H9 (cell line): ENCODE measurements at regions not wholly inside any gene's neighbourhood (a gene's known extent, or its start where the extent isn't known, plus 50 kb on each side); places are given as distances from the start of the nearest gene placed in this dataset.

Experiments
- DNase-seq: peaks from one replicate; pipeline ENCODE4 v3.0.0-alpha.2; 2017
- H2AFZ ChIP-seq: one replicate; pipeline ENCODE4 v1.6.1; 2013; ENCODE audit warnings: mild to moderate bottlenecking, low read length, control low read depth, moderate library complexity
- H2AK5ac ChIP-seq: 2 replicates; pipeline ENCODE4 v1.6.1; 2013; ENCODE audit warnings: low read length, control low read depth, mixed read lengths; ENCODE audit not compliant: insufficient read length
- H2BK120ac ChIP-seq: one replicate; pipeline ENCODE4 v1.6.1; 2013; ENCODE audit warnings: low read depth, mild to moderate bottlenecking, low read length, control low read depth, inconsistent platforms; ENCODE audit not compliant: poor library complexity, severe bottlenecking
- H2BK12ac ChIP-seq: 2 replicates; pipeline ENCODE4 v1.6.1; 2013; ENCODE audit warnings: low read length, control low read depth, mixed read lengths, low read depth; ENCODE audit not compliant: insufficient read length
- H2BK15ac ChIP-seq: 2 replicates; pipeline ENCODE4 v1.6.1; 2013; ENCODE audit warnings: low read depth, low read length, control low read depth
- H2BK20ac ChIP-seq: one replicate; pipeline ENCODE4 v1.6.1; 2013; ENCODE audit warnings: low read depth, mild to moderate bottlenecking, low read length, control low read depth, inconsistent platforms; ENCODE audit not compliant: poor library complexity, severe bottlenecking
- H2BK5ac ChIP-seq: 2 replicates; pipeline ENCODE4 v1.6.1; 2013; ENCODE audit warnings: low read length, control low read depth, mixed read lengths; ENCODE audit not compliant: insufficient read length
- H3K14ac ChIP-seq: 2 replicates; pipeline ENCODE4 v1.6.1; 2013; ENCODE audit warnings: low read length, control low read depth; ENCODE audit not compliant: insufficient read depth
- H3K18ac ChIP-seq: 2 replicates; pipeline ENCODE4 v1.6.1; 2013; ENCODE audit warnings: low read depth, mild to moderate bottlenecking, mixed read lengths, low read length, control low read depth; ENCODE audit not compliant: insufficient read length
- H3K23ac ChIP-seq: 2 replicates; pipeline ENCODE4 v1.6.1; 2013; ENCODE audit warnings: low read length, control low read depth, mixed read lengths, low read depth; ENCODE audit not compliant: insufficient read length
- H3K23me2 ChIP-seq: 2 replicates; pipeline ENCODE4 v1.6.1; 2013; ENCODE audit warnings: low read depth, mild to moderate bottlenecking, mixed read lengths, low read length, control low read depth; ENCODE audit not compliant: insufficient read length, poor library complexity, severe bottlenecking
- H3K27ac ChIP-seq: 2 replicates; pipeline ENCODE4 v1.5.1; 2013; ENCODE audit warnings: low read length, control low read depth, mixed read lengths, low read depth; ENCODE audit not compliant: insufficient read length
- H3K27me3 ChIP-seq: 2 replicates; pipeline ENCODE4 v1.6.1; 2013; ENCODE audit warnings: low read length, control low read depth, inconsistent platforms; ENCODE audit not compliant: insufficient read depth
- H3K4ac ChIP-seq: 2 replicates; pipeline ENCODE4 v1.6.1; 2013; ENCODE audit warnings: low read depth, mild to moderate bottlenecking, control low read depth, inconsistent platforms, low read length, moderate library complexity
- H3K4me1 ChIP-seq: 2 replicates; pipeline ENCODE4 v1.6.1; 2013; ENCODE audit warnings: low read length, control low read depth, inconsistent platforms; ENCODE audit not compliant: insufficient read depth
- H3K4me2 ChIP-seq: 2 replicates; pipeline ENCODE4 v1.6.1; 2013; ENCODE audit warnings: low read length, control low read depth, mixed read lengths; ENCODE audit not compliant: insufficient read length, insufficient read depth
- H3K56ac ChIP-seq: 2 replicates; pipeline ENCODE4 v1.6.1; 2013; ENCODE audit warnings: low read depth, mild to moderate bottlenecking, mixed read lengths, low read length, control low read depth; ENCODE audit not compliant: insufficient read length
- H3K79me1 ChIP-seq: 2 replicates; pipeline ENCODE4 v1.6.1; 2013; ENCODE audit warnings: low read depth, mild to moderate bottlenecking, moderate library complexity, low read length, control low read depth, inconsistent platforms; ENCODE audit not compliant: insufficient read depth, poor library complexity, severe bottlenecking
- H3K79me2 ChIP-seq: 2 replicates; pipeline ENCODE4 v1.6.1; 2013; ENCODE audit warnings: low read length, control low read depth, inconsistent platforms; ENCODE audit not compliant: insufficient read depth
- H3K9ac ChIP-seq: 2 replicates; pipeline ENCODE4 v1.6.1; 2013; ENCODE audit warnings: low read length, control low read depth, mixed read lengths; ENCODE audit not compliant: insufficient read length; ENCODE audit errors: extremely low read depth
- H3K9me3 ChIP-seq: one replicate; pipeline ENCODE4 v1.6.1; 2013; ENCODE audit warnings: low read depth, low read length, inconsistent platforms; ENCODE audit not compliant: control insufficient read depth
- H3T11ph ChIP-seq: one replicate; pipeline ENCODE4 v1.6.1; 2013; ENCODE audit warnings: mild to moderate bottlenecking, low read length, control low read depth, inconsistent platforms
- H4K20me1 ChIP-seq: one replicate; pipeline ENCODE4 v1.6.1; 2013; ENCODE audit not compliant: control insufficient read depth, insufficient read length, insufficient read depth
- H4K5ac ChIP-seq: 2 replicates; pipeline ENCODE4 v1.6.1; 2013; ENCODE audit warnings: low read depth, mild to moderate bottlenecking, mixed read lengths, low read length, control low read depth; ENCODE audit not compliant: insufficient read length
- H4K8ac ChIP-seq: replicated peaks from 2 replicates; pipeline ENCODE4 v1.6.1; 2013; ENCODE audit warnings: low read length, control low read depth, mixed read lengths, low read depth; ENCODE audit not compliant: insufficient read length
- H4K91ac ChIP-seq: 2 replicates; pipeline ENCODE4 v1.6.1; 2013; ENCODE audit warnings: low read depth, mild to moderate bottlenecking, moderate library complexity, mixed read lengths, low read length, control low read depth; ENCODE audit not compliant: insufficient read length
- H3K27ac Mint-ChIP-seq, 3 experiments: 2 replicates in 2 of 3; 3 replicates in 1 of 3; pipeline ENCODE4 v1.8.0; 2020 to 2021; ENCODE audit warnings: mixed read lengths in 3 of 3, mild to moderate bottlenecking in 1 of 3, moderate library complexity in 1 of 3
- H3K27me3 Mint-ChIP-seq: 2 replicates; pipeline ENCODE4 v1.8.0; 2021; ENCODE audit warnings: low read depth, mild to moderate bottlenecking, moderate library complexity, mixed read lengths
- H3K36me3 Mint-ChIP-seq, 3 experiments: 2 replicates in 2 of 3; 3 replicates in 1 of 3; pipeline ENCODE4 v1.8.0; 2020 to 2021; ENCODE audit warnings: low read depth in 3 of 3, mixed read lengths in 3 of 3; ENCODE audit not compliant: insufficient read depth in 1 of 3
- H3K4me1 Mint-ChIP-seq, 2 experiments: 2 replicates each; pipeline ENCODE4 v1.8.0; 2020; ENCODE audit warnings: mixed read lengths in 2 of 2
- H3K4me3 Mint-ChIP-seq, 2 experiments: 2 replicates in 1 of 2; 3 replicates in 1 of 2; pipeline ENCODE4 v1.8.0; 2020 to 2021; ENCODE audit warnings: mild to moderate bottlenecking in 2 of 2, mixed read lengths in 2 of 2, moderate library complexity in 1 of 2
- H3K9me3 Mint-ChIP-seq, 2 experiments: 2 replicates in 1 of 2; 3 replicates in 1 of 2; pipeline ENCODE4 v1.8.0; 2020; ENCODE audit warnings: mild to moderate bottlenecking in 2 of 2, mixed read lengths in 2 of 2, moderate library complexity in 1 of 2
- CTCF ChIP-seq: fragments of 200-600 bp; sonication (generic); conservative IDR thresholded peaks from 3 replicates; pipeline ENCODE4 v1.8.0; 2021; ENCODE audit warnings: antibody characterized with exemption, mild to moderate bottlenecking
- WGBS: extraction: QIAGEN DNeasy Blood & Tissue Kit; methylation state at CpG from one replicate; pipeline ENCODE4 v1.1.7; 2013; ENCODE audit warnings: missing lambda C conversion rate, low lambda C conversion rate, mixed read lengths; ENCODE audit not compliant: insufficient read length; ENCODE audit errors: extremely low coverage; 5-methylcytosine and 5-hydroxymethylcytosine counted together

- H2BK5ac ChIP-seq: no peak overlapping the region
- H3K4me3 Mint-ChIP-seq: no peak overlapping the region
- H3T11ph ChIP-seq: no peak overlapping the region
- H3K23ac ChIP-seq: no peak overlapping the region
- H3K9me3 ChIP-seq: no peaks in the 10 kb centered on the region
- no peaks in the 10 kb centered on the region for H3K4me1 ChIP-seq
- no peaks in the 10 kb centered on the region for H3K23me2 ChIP-seq
- H3K79me2 ChIP-seq: no peaks in the 10 kb centered on the region
- H3K14ac ChIP-seq: no peak overlapping the region
- no peaks in the 10 kb centered on the region for H3K79me1 ChIP-seq
- H3K9me3 Mint-ChIP-seq: no peaks in the 10 kb centered on the region
- H4K5ac ChIP-seq: no peak overlapping the region
- no peak overlapping the region for H3K18ac ChIP-seq
- H3K27ac ChIP-seq: no peak overlapping the region
- no peak overlapping the region for H3K56ac ChIP-seq
- H3K4ac ChIP-seq: no peak overlapping the region
- no peak for DNase-seq
- no peak overlapping the region for H4K91ac ChIP-seq
- H3K27me3 Mint-ChIP-seq: no peaks in the 10 kb centered on the region
- no peak overlapping the region for H2AFZ ChIP-seq
- no CpG with 5 or more reads among the region's 2 CpGs for WGBS
- H2BK12ac ChIP-seq: no peak overlapping the region
- H4K20me1 ChIP-seq: no peaks in the 10 kb centered on the region
- no peaks in the 10 kb centered on the region for H3K36me3 Mint-ChIP-seq
- H2BK15ac ChIP-seq: no peak overlapping the region
- H3K4me2 ChIP-seq: no peak overlapping the region
- H3K27ac Mint-ChIP-seq: no peak overlapping the region
- no peaks in the 10 kb centered on the region for H3K4me1 Mint-ChIP-seq
- no peak overlapping the region for H2BK20ac ChIP-seq
- H3K27me3 ChIP-seq: no peaks in the 10 kb centered on the region
- H4K8ac ChIP-seq: no peak overlapping the region
- TF ChIP-seq CTCF: no peak
- no peak overlapping the region for H2BK120ac ChIP-seq
- no peak overlapping the region for H2AK5ac ChIP-seq
- H3K9ac ChIP-seq: no peak overlapping the region
Measured at GRCh38 chr1:98398649-98399048, 262.9 kb upstream of the SNX7 start.
